ENCODE measurements at regions not wholly inside any gene's neighbourhood (a gene's known extent, or its start where the extent isn't known, plus 50 kb on each side); places are given as distances from the start of the nearest gene placed in this dataset.

GRCh38 chr3:124206225-124207055, 214.5 kb upstream of the ROPN1 start:
- TF ChIP-seq CTCF (IDR thresholded peaks at IDR 0.05) (no peak), POLR2A (IDR thresholded peaks at IDR 0.05) (no peak)
